RWPE2 (cell line): ENCODE measurements at regions not wholly inside any gene's neighbourhood (a gene's known extent, or its start where the extent isn't known, plus 50 kb on each side); places are given as distances from the start of the nearest gene placed in this dataset.

Experiments used
- ATAC-seq: fragments of 200-7000 bp; cut with Tn5 transposase; 3 replicates; pipeline ENCODE4 v1.9.1; 2021; ENCODE audit warnings: low read depth
- DNase-seq: peaks from one replicate; pipeline ENCODE4 v3.0.0-alpha.2; 2020; ENCODE audit warnings: low spot score
- H3K27ac ChIP-seq: fragments of 450-650 bp; 2 replicates; pipeline ENCODE4 v1.5.1; 2017; ENCODE audit warnings: mild to moderate bottlenecking; ENCODE audit not compliant: poor library complexity, severe bottlenecking
- H3K27me3 ChIP-seq: fragments of 250-450 bp; sonication (Bioruptor Pico); 2 replicates; pipeline ENCODE4 v1.5.1; 2021; ENCODE audit warnings: mild to moderate bottlenecking, moderate library complexity; ENCODE audit not compliant: insufficient read depth, poor library complexity, severe bottlenecking
- H3K36me3 ChIP-seq: fragments of 250-450 bp; sonication (Bioruptor Pico); 2 replicates; pipeline ENCODE4 v1.5.1; 2020; ENCODE audit warnings: low read depth, mild to moderate bottlenecking, moderate library complexity
- H3K4me1 ChIP-seq: fragments of 250-450 bp; sonication (Bioruptor Pico); 2 replicates; pipeline ENCODE4 v1.5.1; 2021; ENCODE audit warnings: mild to moderate bottlenecking, moderate library complexity; ENCODE audit not compliant: insufficient read depth, poor library complexity, severe bottlenecking
- H3K4me3 ChIP-seq: fragments of 250-450 bp; sonication (Bioruptor Pico); 2 replicates; pipeline ENCODE4 v1.5.1; 2021; ENCODE audit warnings: mild to moderate bottlenecking, moderate library complexity; ENCODE audit not compliant: severe bottlenecking
- H3K9me3 ChIP-seq: fragments of 250-450 bp; sonication (Bioruptor Pico); 2 replicates; pipeline ENCODE4 v1.5.1; 2021; ENCODE audit warnings: mild to moderate bottlenecking, moderate library complexity; ENCODE audit not compliant: severe bottlenecking
- TF ChIP-seq, protein P1 (sequence below): fragments of 450-650 bp; IDR thresholded peaks from one replicate; pipeline ENCODE4 v1.5.1; 2017; ENCODE audit warnings: mild to moderate bottlenecking, moderate library complexity; ENCODE audit not compliant: poor library complexity, severe bottlenecking

DNA sequence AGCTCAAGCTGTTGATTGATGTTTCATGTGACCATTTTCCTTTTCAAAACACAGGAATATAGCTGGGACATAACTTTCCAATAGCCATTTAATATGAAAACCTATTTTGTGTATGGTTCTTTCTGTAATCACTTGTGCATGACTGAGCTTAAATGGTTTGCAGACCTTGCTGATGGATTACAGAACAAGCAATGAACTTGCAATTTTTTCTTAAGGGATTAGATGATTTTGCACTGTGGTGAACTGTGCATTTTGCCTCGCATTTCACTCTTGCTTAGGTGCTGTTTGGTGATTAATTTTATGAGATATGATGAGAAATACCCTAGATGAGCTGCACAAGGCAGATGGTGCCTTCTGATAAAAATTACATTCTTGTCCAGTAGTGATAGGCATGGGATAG, 419.0 kb upstream of the FBXO33 start:
- Histone ChIP-seq H3K4me3 (no peak overlapping the region), H3K9me3 (no peaks in the 10 kb centered on the region), H3K27me3 (no peaks in the 10 kb centered on the region), H3K27ac (no peak overlapping the region), H3K4me1 (no peaks in the 10 kb centered on the region), H3K36me3 (no peaks in the 10 kb centered on the region)
- TF ChIP-seq, protein P1, sequence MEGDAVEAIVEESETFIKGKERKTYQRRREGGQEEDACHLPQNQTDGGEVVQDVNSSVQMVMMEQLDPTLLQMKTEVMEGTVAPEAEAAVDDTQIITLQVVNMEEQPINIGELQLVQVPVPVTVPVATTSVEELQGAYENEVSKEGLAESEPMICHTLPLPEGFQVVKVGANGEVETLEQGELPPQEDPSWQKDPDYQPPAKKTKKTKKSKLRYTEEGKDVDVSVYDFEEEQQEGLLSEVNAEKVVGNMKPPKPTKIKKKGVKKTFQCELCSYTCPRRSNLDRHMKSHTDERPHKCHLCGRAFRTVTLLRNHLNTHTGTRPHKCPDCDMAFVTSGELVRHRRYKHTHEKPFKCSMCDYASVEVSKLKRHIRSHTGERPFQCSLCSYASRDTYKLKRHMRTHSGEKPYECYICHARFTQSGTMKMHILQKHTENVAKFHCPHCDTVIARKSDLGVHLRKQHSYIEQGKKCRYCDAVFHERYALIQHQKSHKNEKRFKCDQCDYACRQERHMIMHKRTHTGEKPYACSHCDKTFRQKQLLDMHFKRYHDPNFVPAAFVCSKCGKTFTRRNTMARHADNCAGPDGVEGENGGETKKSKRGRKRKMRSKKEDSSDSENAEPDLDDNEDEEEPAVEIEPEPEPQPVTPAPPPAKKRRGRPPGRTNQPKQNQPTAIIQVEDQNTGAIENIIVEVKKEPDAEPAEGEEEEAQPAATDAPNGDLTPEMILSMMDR = no peak
- DNase-seq = no peak
- no peak for ATAC-seq

DNA sequence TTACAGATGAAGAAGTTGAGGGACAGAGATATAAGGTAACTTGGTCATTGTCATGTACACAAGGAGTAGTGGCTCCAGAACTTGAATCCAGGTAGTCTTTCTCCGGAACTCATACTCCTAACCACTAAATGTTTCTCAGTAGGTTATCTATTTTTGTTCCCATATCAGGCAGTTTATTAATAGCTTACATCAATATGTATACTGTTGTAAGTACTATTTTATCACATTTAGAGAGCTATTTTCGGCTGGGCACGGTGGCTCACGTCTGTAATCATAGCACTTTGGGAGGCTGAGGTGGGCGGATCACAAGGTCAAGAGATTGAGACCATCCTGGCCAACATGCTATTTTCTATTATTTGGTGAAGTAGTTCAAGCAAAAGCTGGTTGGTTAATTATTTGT, 415.6 kb upstream of the FBXO33 start:
- Histone ChIP-seq H3K27me3 (no peaks in the 10 kb centered on the region), H3K9me3 (no peaks in the 10 kb centered on the region), H3K4me3 (no peak overlapping the region), H3K36me3 (no peaks in the 10 kb centered on the region), H3K4me1 (no peaks in the 10 kb centered on the region), H3K27ac (no peak overlapping the region)
- ATAC-seq = no peak
- no peak for DNase-seq
- TF ChIP-seq, protein P1 = no peak

DNA sequence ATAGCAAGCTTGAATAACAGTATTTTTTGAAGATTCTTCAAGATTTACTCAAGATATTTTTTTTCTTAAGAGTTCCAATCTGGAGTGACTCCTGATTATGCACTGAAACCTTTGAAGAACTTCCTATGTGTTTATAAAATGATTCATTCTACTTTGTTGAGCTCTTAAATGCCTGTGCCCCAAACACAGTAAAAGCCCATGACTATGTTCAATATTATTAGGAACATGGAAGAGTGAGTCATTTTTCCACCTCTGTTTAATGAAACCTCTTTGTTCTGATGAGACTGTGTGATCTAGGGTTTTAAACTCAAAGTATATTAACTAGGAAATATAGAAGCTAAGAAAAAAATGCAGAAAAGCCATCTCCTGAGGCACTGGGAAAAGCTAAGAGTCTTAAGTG, 415.0 kb upstream of the FBXO33 start:
- TF ChIP-seq, protein P1 = no peak
- no peaks in the 10 kb centered on the region for H3K36me3 ChIP-seq
- no peak overlapping the region for H3K27ac ChIP-seq
- ATAC-seq = no peak
- DNase-seq = no peak
- no peaks in the 10 kb centered on the region for H3K4me1 ChIP-seq
- H3K4me3 ChIP-seq = no peak overlapping the region
- no peaks in the 10 kb centered on the region for H3K9me3 ChIP-seq
- no peaks in the 10 kb centered on the region for H3K27me3 ChIP-seq

DNA sequence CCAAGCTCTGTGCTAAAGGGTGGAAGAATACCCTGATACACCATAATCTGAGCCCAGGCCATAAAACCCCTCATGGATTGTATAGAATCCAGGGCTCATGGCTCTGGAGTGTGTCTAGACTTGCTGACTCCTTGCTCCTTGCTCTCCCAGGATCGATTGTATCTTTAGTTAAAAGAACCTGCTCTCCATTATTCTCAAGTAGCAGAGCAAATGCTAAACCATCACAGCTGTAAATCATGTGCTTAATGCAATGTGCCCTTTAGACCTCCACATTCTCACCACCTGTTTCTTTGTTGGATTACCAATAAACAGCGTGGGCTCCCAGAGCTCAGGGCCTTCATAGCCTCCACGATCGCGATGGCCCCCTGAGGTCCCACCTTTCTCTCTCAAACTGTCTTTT, 411.6 kb upstream of the FBXO33 start:
- H3K27me3 ChIP-seq = no peaks in the 10 kb centered on the region
- H3K4me3 ChIP-seq = no peak overlapping the region
- H3K9me3 ChIP-seq = no peaks in the 10 kb centered on the region
- no peaks in the 10 kb centered on the region for H3K36me3 ChIP-seq
- H3K27ac ChIP-seq = no peak overlapping the region
- H3K4me1 ChIP-seq = no peaks in the 10 kb centered on the region
- ATAC-seq (no peak), DNase-seq (no peak)
- TF ChIP-seq, protein P1 = no peak

DNA sequence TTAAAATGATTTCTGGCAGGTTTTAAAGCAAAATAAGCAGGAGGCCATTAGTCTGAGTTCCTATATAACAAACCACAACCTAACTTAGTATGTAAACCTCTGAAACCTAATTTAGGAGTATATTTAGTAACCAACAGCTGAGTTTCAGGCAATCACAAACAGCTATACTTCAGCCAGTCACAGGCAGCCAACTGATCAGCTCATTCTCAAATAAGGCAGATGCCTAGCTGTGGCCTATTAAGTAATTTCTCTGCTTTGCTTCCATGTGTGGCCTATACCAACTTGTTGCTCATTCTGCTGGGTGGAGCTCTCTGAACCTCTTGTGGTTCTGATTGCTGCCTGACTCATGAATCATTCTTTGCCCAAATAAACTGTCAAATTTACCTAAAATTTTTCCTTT, 408.9 kb upstream of the FBXO33 start:
- ATAC-seq = no peak; the same call in 2 of the 3 replicates
- H3K4me1 ChIP-seq = no peaks in the 10 kb centered on the region

More for the DNA sequence above, 408.9 kb upstream of the FBXO33 start:
- H3K27me3 ChIP-seq = no peaks in the 10 kb centered on the region
- TF ChIP-seq, protein P1 = no peak
- no peak overlapping the region for H3K4me3 ChIP-seq
- H3K9me3 ChIP-seq = no peaks in the 10 kb centered on the region
- no peaks in the 10 kb centered on the region for H3K36me3 ChIP-seq
- no peak for DNase-seq
- H3K27ac ChIP-seq = no peak overlapping the region
